Activated T-helper 2 cell treated with anti-CD3 and anti-CD28 coated beads, Interferon-gamma antibody, Interleukin-2, Interleukin-4, amounts not matched to agents 10 μg/mL and 5 μg/mL and 100 μg/mL, durations not matched to agents 14 hours and 24 hours and 36 hours (primary cell): ENCODE measurements at regions not wholly inside any gene's neighbourhood (a gene's known extent, or its start where the extent isn't known, plus 50 kb on each side); places are given as distances from the start of the nearest gene placed in this dataset.

Experiments used
- DNase-seq: peaks from one replicate; pipeline ENCODE4 v3.0.0; 2021; ENCODE audit warnings: low spot score
- H3K27ac Mint-ChIP-seq: one replicate; pipeline ENCODE4 v1.8.0; 2021; ENCODE audit warnings: mixed read lengths
- H3K27me3 Mint-ChIP-seq: one replicate; pipeline ENCODE4 v1.8.0; 2021; ENCODE audit warnings: low read depth, mixed read lengths
- H3K36me3 Mint-ChIP-seq: one replicate; pipeline ENCODE4 v1.8.0; 2021; ENCODE audit warnings: low read depth, mixed read lengths
- H3K4me1 Mint-ChIP-seq: one replicate; pipeline ENCODE4 v1.8.0; 2021; ENCODE audit warnings: low read depth, mixed read lengths
- H3K4me3 Mint-ChIP-seq: one replicate; pipeline ENCODE4 v1.8.0; 2021; ENCODE audit warnings: low read depth, mild to moderate bottlenecking, moderate library complexity, mixed read lengths
- H3K9me3 Mint-ChIP-seq: one replicate; pipeline ENCODE4 v1.8.0; 2021; ENCODE audit warnings: mixed read lengths
- intact Hi-C: fragments of 100-400 bp; cut with micrococcal nuclease; formaldehyde crosslinking; loops from one replicate; pipeline ENCODE4 v1.15.1; 2023

- Mint-ChIP-seq H3K27ac (no peak overlapping the region), H3K36me3 (no peaks in the 10 kb centered on the region), H3K4me1 (no peaks in the 10 kb centered on the region), H3K27me3 (no peaks in the 10 kb centered on the region), H3K9me3 (peaks cover 68% of the 10 kb centered on the region), H3K4me3 (no peak overlapping the region)
- intact Hi-C loops = no loop called here
- no peak for DNase-seq
Observed at GRCh38 chr18:29651122-29651680, 1391.3 kb downstream of the DSC3 start.

- intact Hi-C loops = no loop called here
- H3K27ac Mint-ChIP-seq = no peak overlapping the region
- H3K27me3 Mint-ChIP-seq = no peaks in the 10 kb centered on the region
- no peaks in the 10 kb centered on the region for H3K36me3 Mint-ChIP-seq
- no peak for DNase-seq
- H3K9me3 Mint-ChIP-seq = peaks cover 65% of the 10 kb centered on the region
- no peaks in the 10 kb centered on the region for H3K4me1 Mint-ChIP-seq
- no peak overlapping the region for H3K4me3 Mint-ChIP-seq
Observed at GRCh38 chr18:29648891-29649290, 1393.7 kb downstream of the DSC3 start.

- Mint-ChIP-seq H3K9me3 (peaks cover 65% of the 10 kb centered on the region), H3K36me3 (no peaks in the 10 kb centered on the region), H3K27ac (no peak overlapping the region), H3K4me1 (no peaks in the 10 kb centered on the region), H3K4me3 (no peak overlapping the region), H3K27me3 (no peaks in the 10 kb centered on the region)
- DNase-seq = no peak
- intact Hi-C loops = no loop called here
Observed at GRCh38 chr18:29647700-29648099, 1394.8 kb downstream of the DSC3 start.

GRCh38 chr18:29644276-29644675 lies 1398.3 kb downstream of the DSC3 start:
- Mint-ChIP-seq H3K27me3 (no peaks in the 10 kb centered on the region), H3K4me3 (no peak overlapping the region), H3K27ac (no peak overlapping the region), H3K4me1 (no peaks in the 10 kb centered on the region), H3K36me3 (no peaks in the 10 kb centered on the region), H3K9me3 (peaks cover 62% of the 10 kb centered on the region)
- DNase-seq = no peak
- intact Hi-C loops = no loop called here

- intact Hi-C loops = no loop called here
- Mint-ChIP-seq H3K36me3 (no peaks in the 10 kb centered on the region), H3K9me3 (peaks cover 33% of the 10 kb centered on the region), H3K4me3 (no peak overlapping the region), H3K4me1 (no peaks in the 10 kb centered on the region), H3K27me3 (no peaks in the 10 kb centered on the region), H3K27ac (no peak overlapping the region)
- DNase-seq = no peak
Observed at GRCh38 chr18:29629493-29630036, 1413.0 kb downstream of the DSC3 start.

GRCh38 chr18:29626094-29626493 lies 1416.4 kb downstream of the DSC3 start:
- DNase-seq = no peak
- intact Hi-C loops = no loop called here
- H3K36me3 Mint-ChIP-seq = no peaks in the 10 kb centered on the region
- peaks cover 31% of the 10 kb centered on the region for H3K9me3 Mint-ChIP-seq
- no peak overlapping the region for H3K27ac Mint-ChIP-seq
- no peak overlapping the region for H3K4me3 Mint-ChIP-seq
- no peaks in the 10 kb centered on the region for H3K27me3 Mint-ChIP-seq
- no peaks in the 10 kb centered on the region for H3K4me1 Mint-ChIP-seq

- Mint-ChIP-seq H3K36me3 (no peaks in the 10 kb centered on the region), H3K27ac (no peak overlapping the region), H3K4me1 (no peaks in the 10 kb centered on the region), H3K27me3 (no peaks in the 10 kb centered on the region), H3K4me3 (no peak overlapping the region), H3K9me3 (peaks cover 38% of the 10 kb centered on the region)
- intact Hi-C loops = no loop called here
- no peak for DNase-seq
Observed at GRCh38 chr18:29616867-29617266, 1425.7 kb downstream of the DSC3 start.

GRCh38 chr18:29608982-29609381 lies 1432.1 kb upstream of the CDH2 start:
- intact Hi-C loops = no loop called here
- H3K27me3 Mint-ChIP-seq = no peaks in the 10 kb centered on the region
- no peak overlapping the region for H3K27ac Mint-ChIP-seq
- peaks cover 48% of the 10 kb centered on the region for H3K9me3 Mint-ChIP-seq
- H3K36me3 Mint-ChIP-seq = no peaks in the 10 kb centered on the region
- DNase-seq = no peak
- no peak overlapping the region for H3K4me3 Mint-ChIP-seq
- H3K4me1 Mint-ChIP-seq = no peaks in the 10 kb centered on the region

- peaks cover 51% of the 10 kb centered on the region for H3K9me3 Mint-ChIP-seq
- H3K27ac Mint-ChIP-seq = no peak overlapping the region
- H3K4me1 Mint-ChIP-seq = no peaks in the 10 kb centered on the region
Observed at GRCh38 chr18:29605365-29605764, 1428.4 kb upstream of the CDH2 start.

GRCh38 chr18:29596959-29597358 lies 1420.0 kb upstream of the CDH2 start:
- no peak overlapping the region for H3K27ac Mint-ChIP-seq
- no peak overlapping the region for H3K4me3 Mint-ChIP-seq
- no peaks in the 10 kb centered on the region for H3K4me1 Mint-ChIP-seq
- intact Hi-C loops = no loop called here
- DNase-seq = no peak
- H3K9me3 Mint-ChIP-seq = peaks cover 35% of the 10 kb centered on the region
- no peaks in the 10 kb centered on the region for H3K36me3 Mint-ChIP-seq
- H3K27me3 Mint-ChIP-seq = no peaks in the 10 kb centered on the region

More at GRCh38 chr18:29605365-29605764, 1428.4 kb upstream of the CDH2 start:
- Mint-ChIP-seq H3K36me3 (no peaks in the 10 kb centered on the region), H3K27me3 (no peaks in the 10 kb centered on the region), H3K4me3 (no peak overlapping the region)
- intact Hi-C loops = no loop called here
- DNase-seq = no peak

- Mint-ChIP-seq H3K27ac (no peak overlapping the region), H3K27me3 (no peaks in the 10 kb centered on the region), H3K4me1 (no peaks in the 10 kb centered on the region), H3K9me3 (peaks cover 37% of the 10 kb centered on the region), H3K4me3 (no peak overlapping the region), H3K36me3 (no peaks in the 10 kb centered on the region)
- no peak for DNase-seq
- intact Hi-C loops = loop anchor here (5.0 kb wide), 1 partner anchor 898 kb away; no protein-coding TSS in a partner anchor
Observed at GRCh38 chr18:29594493-29594892, 1417.6 kb upstream of the CDH2 start.

- Mint-ChIP-seq H3K27ac (no peak overlapping the region), H3K27me3 (no peaks in the 10 kb centered on the region), H3K4me1 (no peaks in the 10 kb centered on the region), H3K4me3 (no peak overlapping the region), H3K9me3 (peaks cover 47% of the 10 kb centered on the region), H3K36me3 (no peaks in the 10 kb centered on the region)
- intact Hi-C loops = no loop called here
- no peak for DNase-seq
Observed at GRCh38 chr18:29588446-29589100, 1411.6 kb upstream of the CDH2 start.

- intact Hi-C loops = no loop called here
- peaks cover 61% of the 10 kb centered on the region for H3K9me3 Mint-ChIP-seq
- no peak overlapping the region for H3K4me3 Mint-ChIP-seq
Observed at GRCh38 chr18:29586210-29586609, 1409.3 kb upstream of the CDH2 start.

More at GRCh38 chr18:29586210-29586609, 1409.3 kb upstream of the CDH2 start:
- no peak for DNase-seq
- no peak overlapping the region for H3K27ac Mint-ChIP-seq
- no peaks in the 10 kb centered on the region for H3K27me3 Mint-ChIP-seq
- H3K4me1 Mint-ChIP-seq = no peaks in the 10 kb centered on the region
- no peaks in the 10 kb centered on the region for H3K36me3 Mint-ChIP-seq
